Lower lobe of right lung (tissue), 2 donors: ENCODE measurements at regions not wholly inside any gene's neighbourhood (a gene's known extent, or its start where the extent isn't known, plus 50 kb on each side); places are given as distances from the start of the nearest gene placed in this dataset.

Experiments used
- ATAC-seq, 2 donors: fragments of 200-7000 bp; cut with Tn5 transposase; one replicate each; pipeline ENCODE4 v1.9.1; 2020 to 2022; ENCODE audit warnings: mild to moderate bottlenecking in 2 of 2, moderate library complexity in 2 of 2
- DNase-seq: peaks from one replicate; pipeline ENCODE4 v3.0.0-alpha.2; 2020
- H3K27ac ChIP-seq: fragments of 200-600 bp; one replicate; pipeline ENCODE4 v1.8.0; 2022
- H3K27me3 ChIP-seq: fragments of 200-600 bp; one replicate; pipeline ENCODE4 v1.8.0; 2022; ENCODE audit warnings: low read depth
- H3K36me3 ChIP-seq: fragments of 200-600 bp; one replicate; pipeline ENCODE4 v1.8.0; 2022; ENCODE audit warnings: mild to moderate bottlenecking
- H3K4me1 ChIP-seq: fragments of 200-600 bp; one replicate; pipeline ENCODE4 v1.8.0; 2022
- H3K4me3 ChIP-seq: fragments of 200-600 bp; one replicate; pipeline ENCODE4 v1.8.0; 2022; ENCODE audit warnings: mild to moderate bottlenecking
- H3K9me3 ChIP-seq: fragments of 200-600 bp; one replicate; pipeline ENCODE4 v1.8.0; 2022
- CTCF ChIP-seq: fragments of 200-600 bp; IDR thresholded peaks from one replicate; pipeline ENCODE4 v1.8.0; 2022; ENCODE audit warnings: antibody characterized with exemption, mild to moderate bottlenecking
- intact Hi-C: fragments of 100-400 bp; cut with DNase I; formaldehyde crosslinking; loops from one replicate; pipeline ENCODE4 v1.11.0; 2022
- donor health status: DM: no; HTN: yes; CAD: no; lungs with severe emphysema.

DNA sequence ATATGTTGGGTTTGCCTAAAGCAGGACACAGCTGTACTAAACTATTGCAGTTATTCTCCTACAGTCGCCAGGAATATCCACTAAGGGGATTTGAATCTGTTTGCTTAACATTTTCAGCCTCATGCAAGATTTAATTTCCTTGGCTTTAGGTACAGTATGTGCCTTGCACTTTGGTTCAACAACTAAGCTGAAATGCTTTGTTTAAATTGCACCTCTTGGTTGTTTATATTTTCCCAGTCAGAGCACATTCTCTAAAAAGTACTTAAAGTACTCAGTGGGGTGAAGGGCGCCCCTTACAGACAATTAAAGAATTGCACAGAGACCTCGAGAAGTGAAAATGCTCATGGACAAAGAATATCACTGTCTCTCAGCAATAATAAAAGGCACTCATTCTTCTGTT is 107.8 kb upstream of the MTNR1B start:
- DNase-seq (no peak), ATAC-seq (no peak)
- TF ChIP-seq CTCF = no peak
- H3K27ac ChIP-seq = no peak overlapping the region
- no peak overlapping the region for H3K4me3 ChIP-seq
- intact Hi-C loops = no loop called here
- no peaks in the 10 kb centered on the region for H3K4me1 ChIP-seq
- no peaks in the 10 kb centered on the region for H3K9me3 ChIP-seq
- no peaks in the 10 kb centered on the region for H3K36me3 ChIP-seq
- H3K27me3 ChIP-seq = no peaks in the 10 kb centered on the region

GRCh38 chr11:92865352-92865751 is 104.1 kb upstream of the MTNR1B start:
- Histone ChIP-seq H3K4me1 (no peaks in the 10 kb centered on the region), H3K27me3 (no peaks in the 10 kb centered on the region), H3K4me3 (no peak overlapping the region), H3K27ac (no peak overlapping the region), H3K36me3 (no peaks in the 10 kb centered on the region), H3K9me3 (no peaks in the 10 kb centered on the region)
- no peak for TF ChIP-seq CTCF
- ATAC-seq (no peak), DNase-seq (no peak)
- intact Hi-C loops = no loop called here

DNA sequence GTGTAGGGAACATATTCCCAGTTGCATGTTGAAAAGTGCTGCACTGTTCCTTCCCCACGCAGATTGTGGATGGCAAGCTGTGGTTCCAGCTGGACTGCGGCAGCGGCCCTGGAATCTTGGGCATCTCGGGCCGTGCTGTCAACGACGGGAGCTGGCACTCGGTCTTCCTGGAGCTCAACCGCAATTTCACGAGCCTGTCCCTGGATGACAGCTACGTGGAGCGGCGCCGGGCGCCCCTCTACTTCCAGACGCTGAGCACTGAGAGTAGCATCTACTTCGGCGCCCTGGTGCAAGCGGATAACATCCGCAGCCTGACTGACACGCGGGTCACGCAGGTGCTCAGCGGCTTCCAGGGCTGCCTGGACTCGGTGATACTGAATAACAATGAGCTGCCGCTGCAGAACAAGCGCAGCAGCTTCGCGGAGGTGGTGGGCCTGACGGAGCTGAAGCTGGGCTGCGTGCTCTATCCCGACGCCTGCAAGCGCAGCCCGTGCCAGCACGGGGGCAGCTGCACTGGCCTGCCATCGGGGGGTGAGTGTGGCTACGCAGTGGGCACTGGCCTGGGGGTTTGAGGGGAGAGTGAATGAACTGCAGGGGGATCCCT is 102.7 kb upstream of the MTNR1B start:
- peak; percentile 43 for DNase-seq
- Histone ChIP-seq H3K36me3 (no peaks in the 10 kb centered on the region), H3K27ac (no peak overlapping the region), H3K4me3 (no peak overlapping the region), H3K4me1 (no peaks in the 10 kb centered on the region), H3K27me3 (no peaks in the 10 kb centered on the region), H3K9me3 (no peaks in the 10 kb centered on the region)
- TF ChIP-seq CTCF = no peak
- ATAC-seq = no peak
- intact Hi-C loops = no loop called here

DNA sequence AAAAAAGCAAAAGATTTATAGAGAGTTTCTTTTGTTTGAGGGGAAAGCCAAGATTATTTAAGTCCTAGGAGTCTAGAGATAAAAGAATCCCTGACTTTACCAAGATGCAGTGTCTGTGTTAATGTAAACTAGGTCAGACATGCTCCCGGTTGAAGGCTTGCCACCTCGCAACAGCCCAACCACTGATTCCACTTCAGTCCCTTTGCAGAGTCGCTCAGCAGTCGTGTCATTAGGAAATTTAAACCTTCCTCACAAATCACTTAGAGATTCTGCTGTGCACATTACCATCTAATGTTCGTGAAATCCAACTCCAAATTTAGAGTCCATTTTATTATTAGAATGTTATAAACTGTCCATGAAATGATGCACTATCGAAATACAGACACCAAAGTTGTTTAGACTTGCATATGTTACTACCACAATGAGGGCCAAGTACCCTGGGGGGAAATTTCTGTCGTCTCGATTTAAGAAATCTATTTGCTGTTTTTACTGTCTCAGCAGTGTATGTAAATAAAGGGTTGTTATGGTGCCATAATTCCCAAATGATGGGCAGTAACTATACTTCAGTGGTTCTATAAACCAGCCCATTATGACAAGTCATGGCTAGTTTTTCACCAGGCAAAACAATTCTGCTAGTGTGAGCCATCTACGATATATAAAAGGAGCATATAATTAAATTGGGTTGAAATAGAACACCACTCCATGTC is 101.4 kb upstream of the MTNR1B start:
- TF ChIP-seq CTCF = no peak
- Histone ChIP-seq H3K36me3 (no peaks in the 10 kb centered on the region), H3K4me1 (no peaks in the 10 kb centered on the region), H3K27me3 (no peaks in the 10 kb centered on the region), H3K9me3 (no peaks in the 10 kb centered on the region), H3K27ac (no peak overlapping the region), H3K4me3 (no peak overlapping the region)
- no peak for ATAC-seq
- no peak for DNase-seq
- intact Hi-C loops = no loop called here

DNA sequence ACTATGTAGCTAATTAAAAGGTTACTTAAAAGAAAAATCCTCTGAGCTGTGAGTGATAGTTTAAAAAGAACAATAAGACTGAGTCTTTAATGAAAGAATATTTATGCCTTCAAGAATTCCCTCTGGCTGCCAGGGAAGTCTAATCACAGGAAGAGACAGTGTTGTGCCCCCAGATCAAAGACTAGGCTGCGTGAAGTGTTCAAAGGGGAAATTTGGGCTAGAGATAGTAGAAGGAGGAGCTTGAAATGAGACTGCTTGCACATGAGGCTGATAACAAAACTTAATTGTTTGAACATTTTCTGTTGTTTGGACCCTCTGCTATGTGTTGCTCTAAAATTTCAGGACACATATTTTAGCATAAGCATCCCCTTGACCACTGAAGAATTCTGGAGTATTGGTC is 99.7 kb upstream of the MTNR1B start:
- no peak for ATAC-seq
- no peak for DNase-seq
- TF ChIP-seq CTCF = no peak

More for the DNA sequence above, 99.7 kb upstream of the MTNR1B start:
- Histone ChIP-seq H3K36me3 (no peaks in the 10 kb centered on the region), H3K27me3 (no peaks in the 10 kb centered on the region), H3K27ac (no peak overlapping the region), H3K9me3 (no peaks in the 10 kb centered on the region), H3K4me3 (no peak overlapping the region), H3K4me1 (no peaks in the 10 kb centered on the region)
- intact Hi-C loops = no loop called here
